K562 (cell line): ENCODE measurements at regions not wholly inside any gene's neighbourhood (a gene's known extent, or its start where the extent isn't known, plus 50 kb on each side); places are given as distances from the start of the nearest gene placed in this dataset.

Experiments used
- ATAC-seq: fragments of 200-7000 bp; cut with Tn5 transposase; 3 replicates; pipeline ENCODE4 v1.9.1; 2020; ENCODE audit warnings: moderate library complexity
- BruUV-seq: library from RNA; stranded (reverse); fragments of 400-500 nt; replicated peaks from 2 replicates; lab custom pipeline; 2021; lab: Mats Ljungman, UMichigan
- CTCF ChIA-PET: fragments of 300-600 bp; formaldehyde crosslinking; extraction: SDS; loops from one replicate; lab custom pipeline; 2021; ENCODE audit warnings: low intra/inter-chr PET ratio; lab: Yijun Ruan, JAX
- POLR2A ChIA-PET: fragments of 300-600, 350-650 bp; sonication (Branson Sonifier 250); formaldehyde crosslinking; extraction: SDS; loops from one replicate; lab custom pipeline; 2021; ENCODE audit warnings: antibody characterized with exemption, inconsistent platforms; lab: Yijun Ruan, JAX
- DNase-seq, 4 experiments: peaks; one replicate each; pipeline versions ENCODE4 v3.0.0 to v3.0.0-alpha.2; 2011 to 2018; ENCODE audit warnings: low spot score in 3 of 4, mixed read lengths in 3 of 4; ENCODE audit errors: extremely low read depth in 1 of 4
- FAIRE-seq: peaks from 2 replicates; lab custom pipeline; 2011; peaks lifted over from hg19 to GRCh38; lab: Jason Lieb, UNC
- H2AFZ ChIP-seq: 2 replicates; pipeline ENCODE4 v1.6.0; 2011; ENCODE audit warnings: low read depth, low read length, control low read depth, inconsistent platforms
- H3K27ac ChIP-seq: fragments of 200-600 bp; 3 replicates; pipeline ENCODE4 v1.8.0; 2011; ENCODE audit warnings: low read depth, mild to moderate bottlenecking, control low read depth, inconsistent platforms, low read length, moderate library complexity, mixed read lengths; ENCODE audit errors: extremely low read depth
- H3K27me3 ChIP-seq, 2 experiments: fragments of 300-600 bp in 1 of 2; 2 replicates in 1 of 2; 3 replicates in 1 of 2; pipeline versions ENCODE4 v1.6.0 to v1.8.0; 2011; ENCODE audit warnings: inconsistent platforms in 2 of 2, low read length in 2 of 2, mild to moderate bottlenecking in 1 of 2, mixed read lengths in 1 of 2, moderate library complexity in 1 of 2; ENCODE audit not compliant: control insufficient read depth in 2 of 2, insufficient read depth in 2 of 2
- H3K36me3 ChIP-seq: fragments of 300-600 bp; 3 replicates; pipeline ENCODE4 v1.8.0; 2011; ENCODE audit warnings: mild to moderate bottlenecking, low read length, inconsistent platforms; ENCODE audit not compliant: control insufficient read depth, insufficient read depth
- H3K4me1 ChIP-seq, 2 experiments: fragments of 200-600 bp in 1 of 2; replicated peaks in 1 of 2; 2 replicates in 1 of 2; 3 replicates in 1 of 2; pipeline versions ENCODE4 v1.5.1 to v1.8.0; 2011; ENCODE audit warnings: inconsistent platforms in 2 of 2, low read length in 2 of 2, mild to moderate bottlenecking in 1 of 2, mixed read lengths in 1 of 2, moderate library complexity in 1 of 2; ENCODE audit not compliant: control insufficient read depth in 2 of 2, insufficient read depth in 2 of 2
- H3K4me2 ChIP-seq: 2 replicates; pipeline ENCODE4 v1.6.1; 2011; ENCODE audit warnings: low read length, control low read depth, inconsistent platforms, mixed read lengths; ENCODE audit not compliant: insufficient read depth
- H3K4me3 ChIP-seq: fragments of 200-600 bp; sonication (generic), shearing (Covaris generic); 2 replicates; pipeline ENCODE4 v1.5.1; 2016; ENCODE audit warnings: control low read depth, inconsistent platforms
- H3K79me2 ChIP-seq: fragments of 200-600 bp; 3 replicates; pipeline ENCODE4 v1.8.0; 2011; ENCODE audit warnings: low read length, inconsistent platforms; ENCODE audit not compliant: control insufficient read depth, insufficient read depth
- H3K9ac ChIP-seq, 2 experiments: 2 replicates each; pipeline versions ENCODE4 v1.6.0 to v1.6.1; 2011; ENCODE audit warnings: low read depth in 2 of 2, low read length in 2 of 2, control low read depth in 1 of 2, inconsistent platforms in 1 of 2, mild to moderate bottlenecking in 1 of 2, mixed read lengths in 1 of 2; ENCODE audit not compliant: insufficient read depth in 1 of 2
- H3K9me1 ChIP-seq: one replicate; pipeline ENCODE4 v1.6.0; 2011; ENCODE audit warnings: inconsistent platforms, mild to moderate bottlenecking, low read length, moderate library complexity; ENCODE audit not compliant: control insufficient read depth, insufficient read depth
- H3K9me3 ChIP-seq: replicated peaks from 2 replicates; pipeline ENCODE4 v1.5.1; 2011; ENCODE audit warnings: low read depth, low read length, inconsistent platforms; ENCODE audit not compliant: control insufficient read depth, insufficient read depth
- H4K20me1 ChIP-seq: replicated peaks from 2 replicates; pipeline ENCODE4 v1.6.1; 2011; ENCODE audit warnings: low read length, inconsistent platforms, mixed read lengths; ENCODE audit not compliant: control insufficient read depth, insufficient read depth
- EHMT2 ChIP-seq: fragments of 450-650 bp; IDR thresholded peaks from 2 replicates; pipeline ENCODE4 v1.6.1; 2018; ENCODE audit warnings: antibody characterized with exemption
- SMAD4 ChIP-seq: fragments of 250-450 bp; sonication (Bioruptor Pico); conservative IDR thresholded peaks from 2 replicates; pipeline ENCODE4 v1.8.0; 2021; ENCODE audit warnings: inconsistent platforms, mild to moderate bottlenecking, moderate library complexity
- WGBS: fragments of 100-300 bp; shearing (Covaris generic); methylation state at CpG from one replicate; pipeline ENCODE4 v1.1.6; 2016; ENCODE audit warnings: low coverage, mixed read lengths; ENCODE audit not compliant: insufficient coverage; ENCODE audit errors: missing lambda C conversion rate; 5-methylcytosine and 5-hydroxymethylcytosine counted together
- in situ Hi-C: fragments of 300-500 bp; cut with MboI; formaldehyde crosslinking; loops from 4 replicates; pipeline ENCODE4 v1.15.0; 2018; ENCODE audit warnings: inconsistent platforms, mixed read lengths
- intact Hi-C: fragments of 100-400 bp; cut with micrococcal nuclease; formaldehyde crosslinking; loops from 2 replicates; pipeline ENCODE4 v1.14.2; 2022
- TF ChIP-seq, protein P1 (sequence below), 2 experiments: IDR thresholded peaks in 1 of 2; conservative IDR thresholded peaks in 1 of 2; 2 replicates each; pipeline ENCODE4 v1.6.1; 2016; ENCODE audit warnings: low read depth in 2 of 2, mild to moderate bottlenecking in 1 of 2, missing compliant biosample characterization in 1 of 2, missing genetic modification characterization in 1 of 2, moderate library complexity in 1 of 2
- TF ChIP-seq, protein P2 (sequence below): fragments of 450-650 bp; IDR thresholded peaks from 2 replicates; pipeline ENCODE4 v1.7.0; 2016; ENCODE audit warnings: borderline replicate concordance
- TF ChIP-seq, protein P3 (sequence below), 2 experiments: fragments of 450-650 bp; formaldehyde crosslinking in 1 of 2; IDR thresholded peaks; 2 replicates each; pipeline versions ENCODE4 v1.4.0 to v1.6.1; 2014 to 2020; ENCODE audit warnings: mild to moderate bottlenecking in 2 of 2, borderline replicate concordance in 1 of 2, low read depth in 1 of 2

DNA sequence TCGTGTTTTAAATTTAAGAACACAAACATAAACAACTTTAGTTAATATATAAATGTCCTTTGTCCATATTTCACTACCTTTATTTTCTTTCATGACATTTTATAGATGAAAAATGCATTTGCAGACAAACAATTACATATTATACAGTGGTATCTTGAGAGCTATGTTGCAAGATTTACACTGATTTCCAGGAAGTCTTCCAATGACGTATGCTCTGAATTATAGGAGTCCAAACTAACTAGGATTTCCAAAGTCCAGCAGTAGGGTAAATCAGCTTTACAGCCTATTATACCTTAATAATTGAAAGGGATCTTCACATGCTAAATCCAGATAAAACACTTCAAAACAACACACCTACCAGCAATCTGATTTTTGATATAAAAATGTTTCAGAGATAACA lies 69.4 kb downstream of the HYCC1 start (continued):
- TF ChIP-seq, protein P1, sequence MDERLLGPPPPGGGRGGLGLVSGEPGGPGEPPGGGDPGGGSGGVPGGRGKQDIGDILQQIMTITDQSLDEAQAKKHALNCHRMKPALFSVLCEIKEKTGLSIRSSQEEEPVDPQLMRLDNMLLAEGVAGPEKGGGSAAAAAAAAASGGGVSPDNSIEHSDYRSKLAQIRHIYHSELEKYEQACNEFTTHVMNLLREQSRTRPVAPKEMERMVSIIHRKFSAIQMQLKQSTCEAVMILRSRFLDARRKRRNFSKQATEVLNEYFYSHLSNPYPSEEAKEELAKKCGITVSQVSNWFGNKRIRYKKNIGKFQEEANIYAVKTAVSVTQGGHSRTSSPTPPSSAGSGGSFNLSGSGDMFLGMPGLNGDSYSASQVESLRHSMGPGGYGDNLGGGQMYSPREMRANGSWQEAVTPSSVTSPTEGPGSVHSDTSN (CRISPR knock-in tag; IDR thresholded peaks at IDR 0.05; ENCODE audit: low read depth), result no peak
- TF ChIP-seq, protein P1 (tag; conservative IDR thresholded peaks at IDR 0.05; ENCODE audit: low read depth), result no peak
- no peak for TF ChIP-seq SMAD4 (CRISPR knock-in tag)

DNA sequence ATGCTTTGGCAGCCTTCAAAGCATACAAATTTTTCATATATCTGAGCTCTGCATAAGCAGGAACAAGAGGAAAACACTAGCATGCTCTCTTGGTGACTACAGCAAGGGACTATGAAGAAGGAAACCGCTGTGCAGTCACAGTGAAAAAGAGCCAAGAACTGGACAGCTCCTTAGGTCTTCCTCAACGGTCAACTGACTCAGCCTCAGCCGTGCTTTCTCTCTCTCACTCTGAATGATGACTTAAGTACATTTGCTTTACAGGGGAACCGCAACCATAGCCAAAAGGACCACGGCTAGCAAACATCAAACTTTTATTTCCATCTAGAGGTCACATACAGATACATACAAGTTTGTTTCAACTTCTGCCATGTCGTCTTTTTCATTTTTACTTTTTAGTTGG lies 69.9 kb downstream of the HYCC1 start:
- intact Hi-C loops (no loop called here), in situ Hi-C loops (no loop called here)
- TF ChIP-seq, protein P2, sequence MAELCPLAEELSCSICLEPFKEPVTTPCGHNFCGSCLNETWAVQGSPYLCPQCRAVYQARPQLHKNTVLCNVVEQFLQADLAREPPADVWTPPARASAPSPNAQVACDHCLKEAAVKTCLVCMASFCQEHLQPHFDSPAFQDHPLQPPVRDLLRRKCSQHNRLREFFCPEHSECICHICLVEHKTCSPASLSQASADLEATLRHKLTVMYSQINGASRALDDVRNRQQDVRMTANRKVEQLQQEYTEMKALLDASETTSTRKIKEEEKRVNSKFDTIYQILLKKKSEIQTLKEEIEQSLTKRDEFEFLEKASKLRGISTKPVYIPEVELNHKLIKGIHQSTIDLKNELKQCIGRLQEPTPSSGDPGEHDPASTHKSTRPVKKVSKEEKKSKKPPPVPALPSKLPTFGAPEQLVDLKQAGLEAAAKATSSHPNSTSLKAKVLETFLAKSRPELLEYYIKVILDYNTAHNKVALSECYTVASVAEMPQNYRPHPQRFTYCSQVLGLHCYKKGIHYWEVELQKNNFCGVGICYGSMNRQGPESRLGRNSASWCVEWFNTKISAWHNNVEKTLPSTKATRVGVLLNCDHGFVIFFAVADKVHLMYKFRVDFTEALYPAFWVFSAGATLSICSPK, result no peak
- TF ChIP-seq, protein P3, sequence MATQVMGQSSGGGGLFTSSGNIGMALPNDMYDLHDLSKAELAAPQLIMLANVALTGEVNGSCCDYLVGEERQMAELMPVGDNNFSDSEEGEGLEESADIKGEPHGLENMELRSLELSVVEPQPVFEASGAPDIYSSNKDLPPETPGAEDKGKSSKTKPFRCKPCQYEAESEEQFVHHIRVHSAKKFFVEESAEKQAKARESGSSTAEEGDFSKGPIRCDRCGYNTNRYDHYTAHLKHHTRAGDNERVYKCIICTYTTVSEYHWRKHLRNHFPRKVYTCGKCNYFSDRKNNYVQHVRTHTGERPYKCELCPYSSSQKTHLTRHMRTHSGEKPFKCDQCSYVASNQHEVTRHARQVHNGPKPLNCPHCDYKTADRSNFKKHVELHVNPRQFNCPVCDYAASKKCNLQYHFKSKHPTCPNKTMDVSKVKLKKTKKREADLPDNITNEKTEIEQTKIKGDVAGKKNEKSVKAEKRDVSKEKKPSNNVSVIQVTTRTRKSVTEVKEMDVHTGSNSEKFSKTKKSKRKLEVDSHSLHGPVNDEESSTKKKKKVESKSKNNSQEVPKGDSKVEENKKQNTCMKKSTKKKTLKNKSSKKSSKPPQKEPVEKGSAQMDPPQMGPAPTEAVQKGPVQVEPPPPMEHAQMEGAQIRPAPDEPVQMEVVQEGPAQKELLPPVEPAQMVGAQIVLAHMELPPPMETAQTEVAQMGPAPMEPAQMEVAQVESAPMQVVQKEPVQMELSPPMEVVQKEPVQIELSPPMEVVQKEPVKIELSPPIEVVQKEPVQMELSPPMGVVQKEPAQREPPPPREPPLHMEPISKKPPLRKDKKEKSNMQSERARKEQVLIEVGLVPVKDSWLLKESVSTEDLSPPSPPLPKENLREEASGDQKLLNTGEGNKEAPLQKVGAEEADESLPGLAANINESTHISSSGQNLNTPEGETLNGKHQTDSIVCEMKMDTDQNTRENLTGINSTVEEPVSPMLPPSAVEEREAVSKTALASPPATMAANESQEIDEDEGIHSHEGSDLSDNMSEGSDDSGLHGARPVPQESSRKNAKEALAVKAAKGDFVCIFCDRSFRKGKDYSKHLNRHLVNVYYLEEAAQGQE (IDR thresholded peaks at IDR 0.05; ENCODE audit: borderline replicate concordance), result peak; percentile 76
- TF ChIP-seq, protein P3 (CRISPR knock-in tag; IDR thresholded peaks at IDR 0.05; ENCODE audit: low read depth), result no peak
- peak; percentile 74 for TF ChIP-seq EHMT2
- Histone ChIP-seq H3K79me2 (no peaks in the 10 kb centered on the region), H3K36me3 (peaks cover 19% of the 10 kb centered on the region; the same call in 2 of the 3 replicates), H3K9me3 (no peaks in the 10 kb centered on the region), H3K9ac (no peak overlapping the region), H3K9me1 (no peaks in the 10 kb centered on the region), H4K20me1 (no peaks in the 10 kb centered on the region), H3K4me3 (no peak overlapping the region), H3K27me3 (no peaks in the 10 kb centered on the region), H3K4me2 (no peak overlapping the region), H3K4me1 (no peaks in the 10 kb centered on the region), H2AFZ (no peak overlapping the region), H3K27ac (no peak overlapping the region)
- CTCF ChIA-PET, result no interaction called here
- POLR2A ChIA-PET, result interaction anchor here (2.4 kb wide), 1 partner anchor 9 kb away, joined by 10 read pairs; no protein-coding TSS in a partner anchor
- BruUV-seq, result no TSS peak
- FAIRE-seq, result no peak
- peak; percentile 37; the same call in 1 of the 3 replicates for ATAC-seq
- WGBS, result 69% methylated on average over 6 of the region's 6 CpGs
- DNase-seq, result peak in 1 of 4 experiments; percentile 6
